GM12878 (cell line): ENCODE measurements at regions not wholly inside any gene's neighbourhood (a gene's known extent, or its start where the extent isn't known, plus 50 kb on each side); places are given as distances from the start of the nearest gene placed in this dataset.

ENCODE experiments used
- ATAC-seq: fragments of 200-7000 bp; cut with Tn5 transposase; 3 replicates; pipeline ENCODE4 v1.9.1; 2020; ENCODE audit warnings: mild to moderate bottlenecking, moderate library complexity
- BruUV-seq: library from RNA; stranded (reverse); fragments of 400-500 nt; replicated peaks from 2 replicates; lab custom pipeline; 2021; lab: Mats Ljungman, UMichigan
- CTCF ChIA-PET: fragments of 300-600 bp; sonication (Branson Sonifier 250); formaldehyde crosslinking; extraction: SDS; loops from one replicate; lab custom pipeline; 2021; ENCODE audit warnings: inconsistent platforms; lab: Yijun Ruan, JAX
- POLR2A ChIA-PET: fragments of 350-600 bp; formaldehyde crosslinking; extraction: SDS; loops from one replicate; lab custom pipeline; 2021; ENCODE audit warnings: inconsistent platforms; lab: Charles Lee
- RAD21 ChIA-PET: fragments of 300-600 bp; sonication (Branson Sonifier 250); formaldehyde crosslinking; loops from one replicate; lab custom pipeline; 2023; ENCODE audit warnings: antibody characterized with exemption; ENCODE audit not compliant: unreplicated experiment; lab: Charles Lee
- SMC1A ChIA-PET: fragments of 300-600 bp; sonication (Branson Sonifier 250); formaldehyde crosslinking; loops from one replicate; lab custom pipeline; 2023; ENCODE audit not compliant: unreplicated experiment, uncharacterized antibody; lab: Charles Lee
- DNase-seq: peaks from one replicate; pipeline ENCODE4 v3.0.0-alpha.2; 2011; ENCODE audit warnings: low read depth, low spot score
- FAIRE-seq: peaks from 3 replicates; lab custom pipeline; 2011; peaks lifted over from hg19 to GRCh38; lab: Jason Lieb, UNC
- H2AFZ ChIP-seq: 2 replicates; pipeline ENCODE4 v1.6.0; 2011; ENCODE audit warnings: low read depth, low read length, control low read depth; ENCODE audit not compliant: control insufficient read depth
- H3K27ac ChIP-seq: 2 replicates; pipeline ENCODE4 v1.5.1; 2011; ENCODE audit warnings: control low read depth; ENCODE audit not compliant: control insufficient read depth, insufficient read depth
- H3K27me3 ChIP-seq, 2 experiments: replicated peaks in 1 of 2; 2 replicates each; pipeline versions ENCODE4 v1.6.0 to v1.6.1; 2011; ENCODE audit warnings: low read length in 1 of 2; ENCODE audit not compliant: control insufficient read depth in 2 of 2, insufficient read depth in 2 of 2
- H3K36me3 ChIP-seq, 2 experiments: 2 replicates each; pipeline ENCODE4 v1.5.1; 2011; ENCODE audit warnings: low read length in 1 of 2; ENCODE audit not compliant: control insufficient read depth in 2 of 2, insufficient read depth in 2 of 2
- H3K4me1 ChIP-seq: 2 replicates; pipeline ENCODE4 v1.6.1; 2011; ENCODE audit warnings: mild to moderate bottlenecking, low read length, moderate library complexity, mixed read lengths; ENCODE audit not compliant: control insufficient read depth, insufficient read depth
- H3K4me2 ChIP-seq: 2 replicates; pipeline ENCODE4 v1.6.0; 2011; ENCODE audit warnings: control low read depth; ENCODE audit not compliant: control insufficient read depth, insufficient read depth
- H3K4me3 ChIP-seq: fragments of 200-600 bp; sonication (generic); 2 replicates; pipeline ENCODE4 v1.5.1; 2016
- H3K79me2 ChIP-seq: 2 replicates; pipeline ENCODE4 v1.6.0; 2011; ENCODE audit warnings: low read length; ENCODE audit not compliant: control insufficient read depth, insufficient read depth
- H3K9ac ChIP-seq: 2 replicates; pipeline ENCODE4 v1.8.0; 2011; ENCODE audit warnings: low read length, control low read depth, mixed read lengths; ENCODE audit not compliant: control insufficient read depth, insufficient read depth
- H3K9me3 ChIP-seq: replicated peaks from 3 replicates; pipeline ENCODE4 v1.5.1; 2011; ENCODE audit warnings: mild to moderate bottlenecking, low read length; ENCODE audit not compliant: control insufficient read depth, insufficient read depth
- H4K20me1 ChIP-seq: 2 replicates; pipeline ENCODE4 v1.6.0; 2011; ENCODE audit not compliant: control insufficient read depth, insufficient read depth
- REST ChIP-seq: IDR thresholded peaks from 2 replicates; pipeline ENCODE4 v1.6.1; 2012; ENCODE audit warnings: mild to moderate bottlenecking, low read depth, low read length
- WGBS: methylation state at CpG from one replicate; pipeline ENCODE4 v1.1.6; 2016; ENCODE audit warnings: low lambda C conversion rate; ENCODE audit not compliant: insufficient replicate concordance, insufficient coverage; ENCODE audit errors: missing lambda C conversion rate; 5-methylcytosine and 5-hydroxymethylcytosine counted together
- in situ Hi-C: fragments of 300-500 bp; cut with MboI; formaldehyde crosslinking; loops from 9 replicates; pipeline ENCODE4 v1.14.3; 2018; ENCODE audit warnings: mixed read lengths
- intact Hi-C: fragments of 100-400 bp; cut with micrococcal nuclease; formaldehyde crosslinking; loops from one replicate; pipeline ENCODE4 v1.14.2; 2022; ENCODE audit not compliant: unreplicated experiment
- TF ChIP-seq, protein P1 (sequence below): IDR thresholded peaks from 2 replicates; pipeline ENCODE4 v1.6.1; 2011; ENCODE audit warnings: borderline replicate concordance, low read depth, mild to moderate bottlenecking, moderate library complexity, low read length; ENCODE audit not compliant: insufficient read depth, poor library complexity, severe bottlenecking

- ChIA-PET CTCF (interaction anchor here (0.7 kb wide), 2 partner anchors 18 to 419 kb away, joined by 3 read pairs; no protein-coding TSS in a partner anchor), RAD21 (no interaction called here), POLR2A (no interaction called here), SMC1A (interaction anchor here (0.9 kb wide), 1 partner anchor 27 kb away, joined by 3 read pairs; no protein-coding TSS in a partner anchor)
- DNase-seq (no peak), FAIRE-seq (no peak), ATAC-seq (no peak)
- Histone ChIP-seq H3K79me2 (no peaks in the 10 kb centered on the region), H4K20me1 (no peaks in the 10 kb centered on the region), H3K4me3 (no peak overlapping the region), H3K9me3 (no peaks in the 10 kb centered on the region), H2AFZ (no peak overlapping the region), H3K27ac (no peak overlapping the region), H3K27me3 (no peaks in the 10 kb centered on the region), H3K36me3 (no peaks in the 10 kb centered on the region), H3K4me2 (no peak overlapping the region), H3K9ac (no peak overlapping the region), H3K4me1 (no peaks in the 10 kb centered on the region)
- TF ChIP-seq REST = no peak
- TF ChIP-seq, protein P1, sequence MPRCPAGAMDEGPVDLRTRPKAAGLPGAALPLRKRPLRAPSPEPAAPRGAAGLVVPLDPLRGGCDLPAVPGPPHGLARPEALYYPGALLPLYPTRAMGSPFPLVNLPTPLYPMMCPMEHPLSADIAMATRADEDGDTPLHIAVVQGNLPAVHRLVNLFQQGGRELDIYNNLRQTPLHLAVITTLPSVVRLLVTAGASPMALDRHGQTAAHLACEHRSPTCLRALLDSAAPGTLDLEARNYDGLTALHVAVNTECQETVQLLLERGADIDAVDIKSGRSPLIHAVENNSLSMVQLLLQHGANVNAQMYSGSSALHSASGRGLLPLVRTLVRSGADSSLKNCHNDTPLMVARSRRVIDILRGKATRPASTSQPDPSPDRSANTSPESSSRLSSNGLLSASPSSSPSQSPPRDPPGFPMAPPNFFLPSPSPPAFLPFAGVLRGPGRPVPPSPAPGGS = no peak
- BruUV-seq = no TSS peak
- 0% methylated on average over 1 of the region's 1 CpG for WGBS
- intact Hi-C loops (no loop called here), in situ Hi-C loops (no loop called here)
Observed at GRCh38 chr12:61367281-61367785, 892.9 kb upstream of the USP15 start.
